Left ventricle myocardium inferior (tissue), 1 donor: ENCODE measurements at regions not wholly inside any gene's neighbourhood (a gene's known extent, or its start where the extent isn't known, plus 50 kb on each side); places are given as distances from the start of the nearest gene placed in this dataset.

Experiments
- DNase-seq: peaks from one replicate; pipeline ENCODE4 v3.0.0-alpha.2; 2020
- H3K27ac ChIP-seq: fragments of 200-600 bp; replicated peaks from 2 replicates; pipeline ENCODE4 v1.8.0; 2021
- H3K27me3 ChIP-seq: fragments of 200-600 bp; 2 replicates; pipeline ENCODE4 v1.8.0; 2021; ENCODE audit warnings: low read depth
- H3K36me3 ChIP-seq: fragments of 200-600 bp; 2 replicates; pipeline ENCODE4 v1.8.0; 2021
- H3K4me1 ChIP-seq: fragments of 200-600 bp; 2 replicates; pipeline ENCODE4 v1.8.0; 2021
- H3K4me3 ChIP-seq: fragments of 200-600 bp; 2 replicates; pipeline ENCODE4 v1.8.0; 2021; ENCODE audit warnings: mild to moderate bottlenecking, moderate library complexity
- H3K9me3 ChIP-seq: fragments of 200-600 bp; replicated peaks from 2 replicates; pipeline ENCODE4 v1.8.0; 2021
- CTCF ChIP-seq: fragments of 200-600 bp; IDR thresholded peaks from 2 replicates; pipeline ENCODE4 v1.8.0; 2021; ENCODE audit warnings: antibody characterized with exemption, mild to moderate bottlenecking, borderline replicate concordance
- intact Hi-C: fragments of 100-400 bp; cut with micrococcal nuclease; formaldehyde crosslinking; loops from one replicate; pipeline ENCODE4 v1.11.0; 2022
- donor health status: DM: no; HTN: yes; CAD: no; lungs with severe emphysema.

- TF ChIP-seq CTCF, result no peak
- Histone ChIP-seq H3K27ac (no peak overlapping the region), H3K36me3 (no peaks in the 10 kb centered on the region), H3K4me3 (no peak overlapping the region), H3K27me3 (peaks cover 59% of the 10 kb centered on the region), H3K9me3 (no peaks in the 10 kb centered on the region), H3K4me1 (no peaks in the 10 kb centered on the region)
- no peak for DNase-seq
- intact Hi-C loops, result no loop called here
Measured at GRCh38 chr2:118243031-118243430, 154.8 kb downstream of the INSIG2 start.

DNA sequence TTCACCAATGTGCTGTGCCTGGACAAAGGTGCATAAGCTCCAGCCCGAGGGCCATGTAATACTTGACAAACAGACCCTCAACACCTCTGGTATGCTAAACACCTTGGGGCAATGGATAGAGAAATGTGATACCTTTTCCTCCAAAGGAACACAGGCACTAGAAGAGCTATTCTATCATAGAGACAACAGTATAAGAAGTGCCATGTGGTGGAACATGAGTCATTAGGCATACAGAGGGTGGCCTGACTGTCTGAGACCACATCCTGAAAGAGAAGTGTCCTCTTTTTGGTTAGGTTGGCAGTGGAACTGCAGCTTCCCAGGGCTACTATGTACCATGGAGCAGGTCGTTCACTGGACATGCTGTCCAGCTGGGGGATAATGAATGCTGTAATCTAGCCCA is 153.9 kb downstream of the INSIG2 start:
- DNase-seq, result no peak
- Histone ChIP-seq H3K27me3 (peaks cover 67% of the 10 kb centered on the region), H3K27ac (no peak overlapping the region), H3K4me3 (no peak overlapping the region), H3K36me3 (no peaks in the 10 kb centered on the region), H3K9me3 (no peaks in the 10 kb centered on the region), H3K4me1 (no peaks in the 10 kb centered on the region)
- no peak for TF ChIP-seq CTCF
- intact Hi-C loops, result no loop called here

DNA sequence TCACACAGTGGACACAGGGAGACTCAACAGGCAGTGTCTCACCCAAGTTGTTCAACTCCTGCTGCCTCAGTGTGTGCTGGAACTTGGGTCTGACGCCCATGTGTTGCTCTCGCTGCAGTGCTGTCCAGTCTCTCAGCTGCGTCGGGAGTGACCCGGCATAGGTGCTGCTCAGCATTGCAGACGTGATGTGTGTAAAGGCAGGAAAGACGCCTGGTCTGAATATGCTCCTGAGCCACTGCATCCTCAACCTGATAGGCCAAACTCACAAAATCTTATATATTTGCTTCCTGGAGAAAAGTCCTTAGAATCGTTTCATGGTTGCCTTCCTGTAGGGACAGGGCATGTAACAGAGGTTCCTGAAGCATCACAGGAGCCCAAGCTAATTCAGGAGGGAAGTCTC is 152.9 kb downstream of the INSIG2 start:
- H3K27me3 ChIP-seq, result peaks cover 78% of the 10 kb centered on the region
- intact Hi-C loops, result no loop called here
- H3K9me3 ChIP-seq, result no peaks in the 10 kb centered on the region
- DNase-seq, result no peak
- no peaks in the 10 kb centered on the region for H3K4me1 ChIP-seq
- H3K36me3 ChIP-seq, result no peaks in the 10 kb centered on the region
- H3K27ac ChIP-seq, result no peak overlapping the region
- TF ChIP-seq CTCF, result no peak
- no peak overlapping the region for H3K4me3 ChIP-seq

- TF ChIP-seq CTCF, result no peak
- Histone ChIP-seq H3K36me3 (no peaks in the 10 kb centered on the region), H3K4me3 (no peak overlapping the region), H3K27ac (no peak overlapping the region), H3K4me1 (no peaks in the 10 kb centered on the region), H3K27me3 (peaks cover 83% of the 10 kb centered on the region), H3K9me3 (no peaks in the 10 kb centered on the region)
- intact Hi-C loops, result no loop called here
- no peak for DNase-seq
Measured at GRCh38 chr2:118240276-118240675, 152.0 kb downstream of the INSIG2 start.

GRCh38 chr2:118239284-118239683 is 151.0 kb downstream of the INSIG2 start:
- no peak for TF ChIP-seq CTCF
- no peaks in the 10 kb centered on the region for H3K4me1 ChIP-seq
- no peak overlapping the region for H3K4me3 ChIP-seq
- no peaks in the 10 kb centered on the region for H3K9me3 ChIP-seq
- no peaks in the 10 kb centered on the region for H3K36me3 ChIP-seq
- DNase-seq, result no peak
- peaks cover 83% of the 10 kb centered on the region for H3K27me3 ChIP-seq
- H3K27ac ChIP-seq, result no peak overlapping the region
- intact Hi-C loops, result no loop called here

DNA sequence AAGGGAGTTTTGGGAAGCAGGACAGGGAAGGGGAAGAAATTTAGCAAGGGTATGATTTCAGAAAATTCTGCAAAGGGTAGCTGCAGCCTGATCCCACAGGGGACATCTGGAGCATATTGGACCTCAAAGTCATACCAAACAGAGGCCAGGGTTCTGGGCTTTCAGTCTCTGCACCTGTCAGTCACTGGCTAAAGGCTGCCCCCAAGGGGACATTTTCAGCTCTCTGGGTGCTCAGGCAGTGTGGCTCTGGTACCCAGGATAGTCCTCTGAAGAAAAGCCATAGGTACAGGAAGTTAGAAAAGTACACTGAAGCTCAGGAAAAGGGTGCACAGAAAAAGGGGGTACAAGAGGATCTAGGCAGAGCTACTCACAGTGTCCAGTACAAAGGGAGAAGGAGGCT is 149.2 kb downstream of the INSIG2 start:
- no peak for TF ChIP-seq CTCF
- no peaks in the 10 kb centered on the region for H3K36me3 ChIP-seq
- H3K4me3 ChIP-seq, result no peak overlapping the region
- peaks cover 82% of the 10 kb centered on the region for H3K27me3 ChIP-seq
- H3K27ac ChIP-seq, result no peak overlapping the region
- intact Hi-C loops, result no loop called here
- DNase-seq, result no peak
- H3K4me1 ChIP-seq, result no peaks in the 10 kb centered on the region
- H3K9me3 ChIP-seq, result no peaks in the 10 kb centered on the region
